Posterior vena cava (tissue), 2 donors: ENCODE measurements at regions not wholly inside any gene's neighbourhood (a gene's known extent, or its start where the extent isn't known, plus 50 kb on each side); places are given as distances from the start of the nearest gene placed in this dataset.
"Not testable (repeated sequence)": the region's sequence is repeated elsewhere in the genome, so short reads cannot be mapped to it uniquely, and the experiment has no call there.

Experiments
- DNase-seq: peaks from one replicate; pipeline ENCODE4 v3.0.0-alpha.2; 2020; ENCODE audit warnings: low spot score
- intact Hi-C, 2 donors: fragments of 100-400 bp; cut with DNase I; formaldehyde crosslinking; loops; one replicate each; pipeline versions ENCODE4 v1.14.1 to v1.14.2; 2022 to 2023
- donor health status: DM: yes; HTN: yes; CAD: no.
- donor health status: DM: yes; HTN: yes; CAD: no.

DNA sequence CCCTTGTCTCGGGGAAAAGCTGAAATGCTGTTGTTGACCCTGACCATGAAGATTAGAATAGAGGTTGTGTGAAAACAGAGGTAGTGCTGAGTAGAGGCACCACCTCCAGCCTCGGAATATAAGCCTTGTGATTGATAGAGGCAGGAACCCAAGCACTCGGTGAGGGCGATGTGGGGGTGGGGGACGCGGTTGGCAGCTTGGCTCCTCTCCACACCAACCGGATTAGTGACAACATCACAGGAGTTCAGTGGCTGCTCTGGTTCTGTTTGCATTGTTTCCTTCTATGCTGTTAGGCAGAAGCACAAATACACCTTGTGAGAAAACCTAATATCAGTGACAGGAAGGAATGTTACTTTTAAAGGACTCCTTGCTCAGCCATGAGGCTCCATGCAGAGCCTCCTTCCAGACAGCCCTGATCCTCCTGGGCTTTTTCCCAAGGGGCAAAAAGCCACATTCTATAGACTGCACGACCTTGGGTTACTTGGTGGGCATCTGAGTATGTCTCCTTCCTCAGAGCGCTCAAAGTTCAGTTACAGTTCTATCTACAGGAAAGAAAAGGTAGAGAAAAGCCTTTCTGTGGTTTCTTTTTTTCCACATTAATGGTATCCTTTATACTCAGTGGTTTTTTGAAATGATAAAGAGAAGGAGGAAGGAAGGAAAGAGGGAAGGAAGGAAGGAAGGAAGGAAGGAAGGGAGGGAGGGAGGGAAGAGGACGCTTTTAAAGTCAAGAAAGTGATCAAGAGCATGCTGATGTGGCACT lies 150.4 kb upstream of the NOCT start:
- intact Hi-C loops = no loop called here
- no peak for DNase-seq

DNA sequence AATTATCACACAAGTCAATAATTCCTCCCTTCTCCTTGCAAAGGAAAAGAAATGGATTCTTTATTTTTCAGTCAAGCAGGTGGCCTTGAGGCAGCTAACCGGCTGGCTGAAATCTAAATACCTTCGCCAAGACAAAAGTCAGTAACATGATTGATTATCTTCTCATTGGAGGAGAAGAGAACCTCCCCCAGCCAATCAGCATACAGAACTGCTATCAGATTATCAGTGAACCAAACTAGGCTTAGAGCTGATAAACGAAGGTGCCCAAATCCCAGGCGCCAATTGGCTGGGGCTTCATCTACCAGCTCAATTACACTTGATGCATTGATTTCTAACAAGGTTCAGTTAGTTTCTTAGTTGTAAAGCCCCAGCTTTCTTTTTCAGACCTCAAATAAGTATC lies 152.4 kb upstream of the NOCT start:
- intact Hi-C loops = no loop called here
- DNase-seq = no peak

DNA sequence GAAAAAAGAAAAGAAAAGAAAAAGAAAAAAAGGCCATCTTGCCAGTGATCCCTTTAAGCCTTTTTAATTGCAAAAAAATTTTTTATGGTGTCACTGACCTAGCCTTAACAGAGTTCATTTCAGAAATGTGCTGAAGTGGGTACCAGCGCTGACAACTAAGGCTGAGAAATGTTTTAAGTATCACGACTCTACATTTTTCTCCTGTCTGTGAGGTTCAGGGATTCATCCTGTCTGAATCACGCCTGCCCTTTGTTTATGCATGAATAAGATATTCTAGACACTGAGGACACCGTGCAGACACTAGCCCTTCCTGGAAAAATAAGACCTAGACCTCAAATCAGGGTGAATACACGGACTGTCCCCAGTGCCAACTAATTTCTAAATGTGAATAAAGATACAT lies 154.4 kb upstream of the NOCT start:
- no peak for DNase-seq
- intact Hi-C loops = no loop called here

DNA sequence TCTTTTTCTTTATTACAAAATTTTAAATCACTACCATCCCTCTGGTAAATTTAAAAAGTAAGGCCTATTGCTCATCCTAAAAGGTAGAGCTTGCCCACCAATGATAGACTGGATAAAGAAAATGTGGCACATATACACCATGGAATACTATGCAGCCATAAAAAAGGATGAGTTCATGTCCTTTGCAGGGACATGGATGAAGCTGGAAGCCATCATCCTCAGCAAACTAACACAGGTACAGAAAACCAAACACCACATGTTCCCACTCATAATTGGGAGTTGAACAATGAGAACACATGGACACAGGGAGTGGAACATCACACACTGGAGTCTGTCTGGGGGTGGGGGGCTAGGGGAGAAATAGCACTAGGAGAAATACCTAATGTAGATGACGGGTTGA lies 155.2 kb upstream of the NOCT start:
- DNase-seq, intact Hi-C loops: not testable (repeated sequence)

DNA sequence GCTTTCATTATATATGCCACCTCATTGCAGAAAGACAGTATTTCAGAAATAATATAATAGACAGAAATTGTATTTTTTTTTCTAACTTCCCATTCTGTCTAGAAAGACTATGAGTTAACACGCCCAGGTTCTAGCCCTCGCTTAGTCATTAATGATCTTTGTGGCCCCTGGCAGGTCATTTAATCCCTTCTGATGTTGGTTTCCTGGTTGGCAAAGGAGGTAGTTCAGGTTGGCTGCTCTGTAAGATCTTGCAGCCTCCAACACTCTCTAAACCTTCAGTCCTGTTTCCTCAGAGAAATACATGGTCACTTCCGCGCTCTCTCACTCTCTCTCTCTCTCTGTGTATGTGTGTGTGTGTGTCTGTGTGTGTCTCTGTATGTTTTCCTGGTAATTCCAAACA lies 156.3 kb upstream of the NOCT start:
- no peak for DNase-seq
- intact Hi-C loops = no loop called here

DNA sequence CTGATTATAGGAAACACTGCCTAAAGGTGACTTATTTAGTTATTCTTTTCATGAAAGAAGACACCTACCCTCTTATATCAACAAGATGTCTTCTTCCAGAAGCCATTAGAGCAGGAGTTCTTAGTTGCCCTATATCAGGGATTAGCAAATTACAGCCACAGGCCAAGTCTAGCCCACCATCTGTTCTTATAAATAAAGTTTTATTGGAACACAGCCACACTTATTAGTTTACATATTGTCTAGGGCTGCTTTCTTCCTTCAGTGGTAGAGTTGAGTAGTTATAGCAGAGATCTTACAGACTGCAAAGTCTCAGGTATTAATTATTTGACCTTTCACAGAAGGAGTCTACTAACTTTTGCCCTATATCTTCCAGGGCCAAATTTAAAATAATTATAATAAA lies 157.2 kb upstream of the NOCT start:
- intact Hi-C loops = no loop called here

DNA sequence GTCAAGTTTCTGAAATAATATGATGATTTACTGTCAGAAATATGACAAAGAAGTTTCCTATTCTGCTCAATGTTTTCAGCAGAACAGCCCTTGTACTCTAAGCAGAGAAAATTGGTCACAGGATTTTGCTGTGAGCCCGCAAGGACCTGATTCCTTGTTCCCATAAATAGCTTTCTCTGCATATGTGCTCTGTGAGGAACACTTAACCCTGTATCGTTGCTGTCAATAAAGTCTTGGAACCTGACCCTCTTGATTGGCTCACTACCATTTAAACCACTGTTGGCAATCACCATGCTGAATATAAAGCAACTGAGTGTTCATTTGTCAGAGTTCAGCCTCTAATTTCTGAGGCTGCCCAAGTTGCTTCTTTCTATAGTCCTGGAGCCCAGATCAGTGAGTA lies 158.2 kb upstream of the NOCT start:
- no peak for DNase-seq
- intact Hi-C loops = no loop called here

More for the DNA sequence above, 157.2 kb upstream of the NOCT start:
- no peak for DNase-seq

DNA sequence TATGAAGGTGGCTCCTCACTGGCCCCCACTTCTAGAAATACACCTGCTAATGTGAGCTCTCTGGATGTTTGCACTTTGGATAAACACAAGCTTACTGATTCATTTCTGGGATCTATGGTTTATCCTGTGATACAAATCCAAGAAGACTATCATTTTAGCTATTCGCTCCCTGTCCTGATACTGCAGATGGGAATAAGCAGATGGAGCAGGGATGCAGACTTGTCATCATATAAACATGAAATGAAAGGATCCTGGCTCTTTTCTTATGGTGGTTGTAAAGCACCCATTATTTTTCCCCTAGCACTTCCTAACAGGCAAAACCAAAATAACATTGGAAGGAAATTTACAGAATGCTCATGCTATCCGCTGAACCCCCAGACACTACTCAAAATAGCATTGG lies 162.9 kb upstream of the NOCT start:
- intact Hi-C loops = no loop called here
- no peak for DNase-seq

DNA sequence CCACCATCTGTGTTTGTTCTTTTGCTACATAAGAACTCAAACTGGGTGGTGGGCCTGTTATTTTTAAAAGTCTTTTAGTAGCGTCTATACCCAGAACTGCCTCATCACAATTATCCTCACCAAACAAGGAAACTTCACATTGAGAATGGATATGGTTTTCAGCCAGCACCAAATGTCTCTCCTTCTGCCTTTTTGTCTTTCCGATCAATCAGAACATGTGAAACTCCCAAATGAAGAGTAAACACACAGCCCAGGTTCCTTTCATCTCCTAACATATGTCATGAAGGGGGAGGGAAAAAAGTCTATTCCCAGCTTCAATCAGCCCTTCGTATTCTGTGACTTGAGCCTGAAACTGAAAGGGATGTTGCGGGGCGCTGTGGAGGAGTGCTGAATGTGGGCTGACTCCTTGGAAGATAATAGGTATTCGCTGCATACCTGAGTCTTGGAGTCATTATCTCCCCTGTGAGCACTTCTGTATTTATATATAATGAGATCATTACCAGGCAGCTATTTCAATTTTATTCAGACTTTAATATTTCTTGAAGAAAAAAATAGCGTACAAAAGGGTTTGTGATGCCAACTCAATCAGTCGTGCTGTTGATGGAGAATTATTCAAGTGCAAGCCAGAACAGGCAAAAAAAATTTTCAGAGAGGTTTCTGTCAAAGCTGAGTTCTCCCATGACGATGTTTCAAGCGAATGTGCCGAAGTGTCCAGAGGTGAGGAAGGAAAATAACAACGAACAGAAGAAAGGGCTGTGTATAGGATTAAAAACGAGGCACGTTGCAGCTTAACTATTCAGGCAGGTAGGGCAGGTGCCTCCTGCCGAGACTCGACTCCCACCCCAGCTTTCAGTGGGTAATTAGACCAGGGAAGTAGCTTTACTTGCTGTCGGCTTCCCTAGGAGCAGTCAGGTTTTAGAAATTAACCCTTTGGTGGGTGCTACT lies 163.9 kb upstream of the NOCT start:
- DNase-seq = no peak
- intact Hi-C loops = no loop called here

DNA sequence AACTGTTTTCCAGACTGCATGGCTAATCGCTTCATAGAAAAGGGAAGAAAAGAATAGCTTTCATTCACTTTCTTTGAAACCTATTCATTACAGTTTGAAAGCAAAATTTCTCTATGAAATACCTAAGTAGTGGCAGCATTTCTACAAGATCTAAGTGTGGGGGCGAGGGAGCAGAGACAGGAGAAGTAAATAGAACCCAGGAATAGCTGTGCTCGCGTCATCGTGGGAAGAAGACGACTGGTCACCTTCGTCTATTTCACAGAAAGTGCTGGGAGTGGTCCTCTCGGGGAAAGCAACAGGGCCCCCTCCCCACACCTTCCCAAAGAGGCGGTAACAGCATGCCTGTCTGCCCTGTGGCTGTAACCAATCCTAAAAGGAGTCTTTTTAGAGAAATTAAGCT lies 169.9 kb upstream of the NOCT start:
- no peak for DNase-seq
- intact Hi-C loops = no loop called here

DNA sequence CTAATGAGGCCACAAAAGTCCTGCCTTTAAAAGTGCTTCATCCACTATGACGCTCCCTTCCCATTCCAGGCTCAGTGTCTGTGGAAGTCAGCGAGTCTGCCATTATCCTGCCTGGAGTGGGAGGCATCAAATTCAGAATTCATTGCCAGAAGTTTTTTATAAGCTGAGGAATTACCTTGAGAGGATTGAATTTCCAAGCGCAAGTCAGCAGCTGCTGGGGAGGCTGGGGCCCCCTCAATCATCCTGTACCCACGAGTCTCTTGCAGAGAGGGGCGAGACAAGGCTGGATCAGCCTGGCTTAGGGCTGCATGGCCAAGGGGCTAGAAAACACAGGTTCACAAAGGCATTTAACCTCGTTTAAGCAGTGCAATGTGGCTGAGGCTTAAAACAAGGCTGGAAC lies 170.5 kb upstream of the NOCT start:
- intact Hi-C loops = no loop called here
- no peak for DNase-seq

DNA sequence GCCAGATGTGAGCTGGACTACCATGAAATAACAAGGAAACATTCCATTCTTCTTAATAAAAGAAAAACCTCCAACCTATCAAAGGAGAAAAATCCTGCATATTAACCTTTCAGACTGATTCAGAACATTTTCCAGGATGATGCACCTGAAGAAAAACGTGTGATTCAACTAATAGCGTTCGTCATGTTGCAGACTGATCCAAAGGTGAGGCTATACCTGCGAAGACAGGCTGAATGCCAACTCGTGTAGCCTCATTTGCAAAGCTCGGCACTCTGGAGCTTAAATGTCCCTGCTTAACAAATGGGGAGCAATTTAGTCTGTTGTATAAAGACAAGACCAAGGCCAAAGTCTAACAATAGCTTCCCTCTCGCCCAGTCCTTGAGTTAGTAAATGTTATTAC lies 172.0 kb upstream of the NOCT start:
- intact Hi-C loops = no loop called here

DNA sequence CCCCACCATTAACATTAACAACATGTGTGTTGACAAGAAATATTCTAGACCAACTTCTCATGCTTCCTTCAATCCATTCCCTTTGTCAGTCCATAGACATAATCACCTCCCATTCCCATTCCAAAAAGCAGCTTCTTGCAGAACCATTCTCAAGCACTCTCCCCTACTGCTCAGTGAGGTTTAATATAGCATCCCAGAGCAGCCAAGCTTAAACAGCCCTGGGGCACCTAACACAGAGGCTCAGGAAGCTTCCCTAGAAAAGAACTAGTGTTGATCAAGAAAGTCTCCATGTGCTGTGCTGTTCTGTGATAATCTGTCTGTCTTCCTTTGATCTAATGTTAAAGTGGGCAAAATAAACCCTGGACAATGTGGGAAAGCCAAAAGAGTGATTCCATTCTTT lies 174.2 kb upstream of the NOCT start:
- intact Hi-C loops = no loop called here
- DNase-seq = no peak

More for the DNA sequence above, 172.0 kb upstream of the NOCT start:
- DNase-seq = no peak

DNA sequence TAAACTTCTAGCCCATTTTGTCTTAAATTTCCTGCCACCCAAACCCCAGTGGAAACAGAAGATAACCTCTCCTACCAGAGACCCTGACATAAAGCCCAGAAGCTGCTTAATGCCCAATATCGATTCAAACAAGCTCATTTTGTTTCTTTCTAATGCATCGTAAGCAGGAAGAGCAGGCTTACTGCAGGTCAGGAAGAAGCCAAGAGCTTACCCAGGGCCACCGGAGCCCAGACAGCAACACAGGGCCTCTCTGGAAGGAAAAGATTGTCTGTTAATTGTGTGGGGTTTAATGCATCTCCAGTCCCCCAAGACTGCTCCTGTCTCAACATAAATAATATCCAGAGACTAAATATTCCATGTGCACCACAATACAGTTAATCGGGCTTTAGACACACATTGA lies 177.3 kb upstream of the NOCT start:
- intact Hi-C loops = no loop called here
- no peak for DNase-seq

DNA sequence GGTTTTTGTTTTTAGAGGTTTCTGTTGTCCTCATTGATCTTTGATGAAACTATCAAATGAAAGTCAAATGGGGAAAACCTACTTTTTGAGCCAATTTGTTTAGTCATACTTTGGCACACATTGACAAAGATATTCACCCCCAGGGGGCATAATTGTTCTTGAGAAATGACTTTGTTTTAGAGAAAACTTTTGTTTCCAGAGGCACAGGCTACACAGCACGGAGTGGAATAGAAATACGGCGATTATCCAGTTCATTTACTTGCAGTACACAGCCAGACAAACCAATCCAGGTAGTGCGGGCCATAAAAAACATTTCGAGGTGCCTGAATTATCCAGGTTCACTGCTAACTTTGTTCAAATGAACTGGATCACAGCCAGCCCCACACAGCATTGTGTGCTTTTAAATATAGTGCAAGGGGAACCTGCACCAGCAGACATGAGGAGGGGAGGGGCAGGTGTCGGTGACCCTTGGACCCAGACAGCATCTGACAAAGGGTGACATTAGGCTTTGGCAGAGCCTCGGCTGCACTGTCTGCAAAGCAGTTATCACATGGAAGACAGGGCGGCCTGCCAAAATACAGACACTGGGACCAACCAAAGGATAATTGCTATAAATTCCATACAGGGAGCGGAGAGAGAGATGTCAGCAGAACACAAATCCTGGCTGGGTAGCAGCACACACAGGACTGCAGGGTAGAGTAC lies 179.6 kb upstream of the NOCT start:
- intact Hi-C loops = no loop called here
- DNase-seq = no peak

DNA sequence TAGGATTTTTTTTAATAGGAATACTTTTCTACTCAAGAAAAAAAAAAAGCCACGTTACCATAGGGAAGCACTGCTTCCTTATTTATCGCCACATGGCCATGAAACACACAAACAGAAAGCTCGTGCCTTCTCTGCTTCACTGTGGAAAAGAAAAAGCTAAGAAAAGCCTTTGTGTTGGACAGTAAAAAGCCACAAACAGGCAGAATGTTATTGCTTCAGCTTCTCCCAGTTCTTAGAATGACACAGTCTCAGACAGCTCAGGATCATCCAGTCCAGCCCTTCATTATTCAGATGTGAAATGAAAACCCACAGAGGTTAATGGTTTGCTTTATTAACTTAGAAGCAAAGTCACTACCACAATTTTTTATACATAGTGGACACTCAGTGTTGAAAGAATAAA lies 181.6 kb upstream of the NOCT start:
- intact Hi-C loops = no loop called here
- no peak for DNase-seq

DNA sequence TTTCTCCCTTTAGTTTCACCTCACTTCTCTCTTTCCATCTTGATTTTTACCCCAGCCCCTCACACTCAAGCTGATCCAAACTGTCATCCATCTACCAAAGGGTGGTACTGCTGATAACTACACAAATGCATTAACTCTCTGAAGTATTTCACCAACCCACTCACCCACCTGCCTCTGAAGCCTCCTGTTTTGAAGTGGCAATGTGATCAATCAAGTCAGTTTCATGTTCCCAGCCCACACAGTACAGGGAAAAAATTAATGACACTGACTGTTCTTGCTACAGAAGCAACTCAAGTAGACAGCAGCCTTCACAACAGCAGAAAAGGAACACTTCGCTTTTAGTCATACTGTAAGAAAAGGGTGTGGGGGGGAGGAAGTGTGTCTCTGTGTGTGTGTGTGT lies 183.0 kb upstream of the NOCT start:
- no peak for DNase-seq
- intact Hi-C loops = no loop called here

DNA sequence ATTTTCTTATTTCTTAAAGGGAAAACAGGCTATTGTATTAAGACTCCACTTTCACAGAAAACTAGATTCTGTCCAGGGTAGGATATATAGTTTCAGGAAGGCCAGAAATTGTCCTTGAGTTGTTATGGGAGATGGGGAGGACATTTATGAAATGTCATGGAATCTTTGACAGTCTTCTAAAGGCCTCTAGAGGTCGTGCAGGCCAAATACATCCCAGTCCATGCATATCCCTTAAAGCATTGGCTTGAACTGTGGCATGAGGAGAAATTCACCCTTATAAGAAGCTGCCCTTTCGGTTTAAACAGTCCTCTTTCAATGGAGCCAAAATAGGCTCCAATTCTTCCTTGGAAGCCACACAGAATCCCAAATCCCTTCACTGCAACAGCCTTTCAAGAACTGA lies 183.6 kb upstream of the NOCT start:
- intact Hi-C loops = no loop called here
- no peak for DNase-seq

DNA sequence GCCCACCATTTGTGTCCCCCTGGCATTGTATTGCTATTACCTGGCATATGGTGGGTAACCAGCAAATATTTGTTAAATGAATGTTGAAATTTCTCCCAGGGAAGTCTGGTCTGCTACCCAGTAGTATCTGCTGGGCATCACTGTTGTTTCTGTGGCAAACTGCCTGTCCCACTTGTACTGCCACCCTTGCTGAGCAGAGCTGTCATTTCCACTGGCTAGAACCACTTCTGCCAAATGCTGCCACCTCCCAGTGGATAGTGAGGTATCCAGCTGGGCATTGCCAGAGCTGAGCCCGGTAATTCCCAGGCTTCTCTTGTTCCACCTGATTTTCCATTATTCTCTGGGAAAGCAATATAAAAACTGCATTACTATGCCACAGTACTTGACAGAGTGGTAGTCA lies 186.7 kb upstream of the NOCT start:
- no peak for DNase-seq
- intact Hi-C loops = no loop called here

DNA sequence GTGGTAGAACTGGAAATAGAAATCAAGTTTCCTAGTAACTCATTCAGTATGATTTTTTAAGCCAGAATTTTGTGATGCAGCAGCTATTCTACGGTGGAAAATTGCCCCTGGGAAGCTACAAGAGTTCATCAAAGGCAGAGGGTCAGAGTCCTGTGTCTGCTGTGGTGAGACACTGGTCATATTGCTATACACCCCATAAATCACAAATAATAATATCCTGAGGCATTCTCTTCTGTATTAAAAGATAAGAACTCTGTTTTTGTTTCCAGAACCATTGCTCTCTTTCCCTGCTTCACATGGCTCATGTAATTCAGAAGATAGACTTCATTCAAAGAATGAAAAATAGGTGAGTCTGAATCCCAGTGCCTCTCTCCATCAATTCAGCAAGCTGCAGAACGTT lies 188.8 kb upstream of the NOCT start:
- no peak for DNase-seq
- intact Hi-C loops = no loop called here
